Fibroblast of gingiva (primary cell): ENCODE measurements at regions not wholly inside any gene's neighbourhood (a gene's known extent, or its start where the extent isn't known, plus 50 kb on each side); places are given as distances from the start of the nearest gene placed in this dataset.

ENCODE experiments used
- DNase-seq: peaks from one replicate; pipeline ENCODE4 v3.0.0-alpha.2; 2011; ENCODE audit warnings: low read depth

DNA sequence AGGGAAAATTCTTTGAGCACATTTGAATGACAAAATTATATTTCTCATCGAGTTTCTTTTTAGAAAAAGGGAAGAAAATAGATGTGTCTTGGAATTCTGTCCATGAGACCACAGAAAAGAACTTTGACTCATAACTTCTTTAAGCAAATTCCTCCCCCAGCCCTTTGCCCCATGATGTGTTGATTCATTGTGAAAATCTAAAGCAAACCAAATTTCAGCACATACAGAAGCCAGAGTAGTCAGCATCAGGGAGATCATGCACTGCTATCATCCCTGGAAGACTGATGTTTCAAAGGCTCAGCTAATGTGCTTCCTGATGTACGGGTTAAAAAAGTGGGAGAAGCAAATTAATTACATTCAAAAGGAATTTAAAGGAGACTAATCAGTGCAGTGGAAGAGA, 159.7 kb downstream of the FAT3 start:
- no peak for DNase-seq

DNA sequence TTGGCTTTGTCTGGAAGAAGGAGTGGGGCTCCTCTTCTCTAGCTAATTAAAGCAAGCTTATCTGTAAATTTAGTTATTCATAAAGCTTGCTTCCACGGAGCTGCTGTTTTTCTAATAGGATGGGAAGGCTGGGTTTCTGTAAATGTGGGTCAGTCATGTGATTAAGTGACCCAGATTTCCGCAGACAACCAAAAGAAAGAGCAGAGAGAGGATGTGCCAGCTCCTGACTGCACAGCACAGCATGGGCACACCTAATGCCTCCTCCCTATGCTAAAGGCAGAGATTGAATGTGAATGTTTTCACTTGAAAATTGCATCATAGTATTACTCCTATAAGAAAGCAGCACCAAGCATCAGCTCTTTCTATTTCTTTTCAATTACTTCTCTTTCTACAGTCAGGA, 160.2 kb downstream of the FAT3 start:
- DNase-seq, result no peak

DNA sequence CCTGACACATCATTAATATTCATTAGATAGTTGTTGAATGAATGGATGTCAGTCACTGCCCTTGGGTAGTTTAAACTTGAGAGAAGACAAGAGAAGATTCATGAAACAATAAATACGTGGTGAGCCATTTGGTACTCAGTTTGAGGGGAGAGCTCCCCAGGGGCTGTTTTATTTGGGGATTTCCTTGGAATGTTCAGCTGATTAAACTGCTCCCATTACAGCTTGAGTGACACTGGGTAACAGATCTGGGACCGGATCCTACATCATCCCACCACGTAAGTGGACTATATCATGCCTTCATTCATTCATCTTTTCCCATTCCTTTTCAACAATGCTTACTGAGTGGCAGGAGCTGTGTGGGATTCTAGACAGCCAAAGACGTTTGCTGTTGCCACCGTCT, 162.0 kb downstream of the FAT3 start:
- no peak for DNase-seq

DNA sequence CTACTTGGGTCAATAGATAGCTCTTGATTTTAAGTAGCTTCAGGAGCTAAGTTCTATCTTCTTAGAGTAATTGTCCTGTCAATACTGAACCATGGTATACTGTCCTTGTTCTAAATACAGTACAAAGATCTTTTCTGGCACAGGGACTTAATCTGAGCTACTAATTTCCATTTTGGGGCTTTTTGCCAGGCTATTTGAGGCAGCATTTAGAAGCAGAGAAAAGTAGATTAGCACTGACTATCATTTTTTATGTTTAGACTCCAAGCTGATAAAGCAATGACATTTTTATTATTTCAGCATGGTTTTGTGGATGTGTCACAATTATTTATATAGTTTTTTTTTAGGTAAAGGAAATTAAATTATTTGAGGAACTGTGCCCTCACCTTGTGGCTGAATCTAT, 163.2 kb downstream of the FAT3 start:
- no peak for DNase-seq

DNA sequence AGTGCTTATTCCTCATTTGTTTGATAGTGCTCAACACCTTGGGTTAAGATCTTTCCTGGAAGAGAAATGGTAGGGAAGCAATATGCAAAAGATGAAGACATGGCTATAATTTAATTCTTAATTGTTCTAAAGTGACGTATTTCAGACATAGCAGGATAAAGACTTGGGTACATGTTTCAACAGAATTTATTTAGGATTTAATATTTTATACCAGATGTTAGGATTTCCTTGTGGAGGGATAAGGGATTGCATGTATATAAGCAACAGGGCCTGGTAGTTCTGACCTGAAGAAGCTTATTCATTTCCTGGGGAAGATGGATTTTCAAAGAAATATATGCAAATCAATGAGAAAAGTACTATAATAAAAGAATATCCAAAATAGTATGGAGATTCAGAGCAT, 163.8 kb downstream of the FAT3 start:
- DNase-seq, result no peak

DNA sequence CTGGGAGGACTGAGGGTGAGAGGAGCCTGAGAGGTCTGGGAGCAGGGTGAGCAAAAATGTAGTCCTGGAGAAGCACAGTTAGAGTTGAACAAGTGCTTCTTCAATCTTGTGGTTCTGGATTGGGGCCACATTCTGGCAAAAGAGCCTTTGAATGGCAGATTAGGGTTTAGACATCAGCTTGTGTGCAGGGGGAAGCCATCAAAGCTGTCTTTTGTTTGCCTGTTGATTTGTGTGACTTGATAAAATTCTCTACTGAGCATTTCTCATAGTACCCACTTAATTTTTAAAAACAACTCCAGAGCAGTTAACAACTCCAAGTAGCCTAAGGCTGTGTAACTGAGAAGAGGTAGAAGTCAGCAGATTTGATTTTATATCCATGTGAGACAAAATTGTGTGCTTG, 166.2 kb downstream of the FAT3 start:
- DNase-seq, result no peak

DNA sequence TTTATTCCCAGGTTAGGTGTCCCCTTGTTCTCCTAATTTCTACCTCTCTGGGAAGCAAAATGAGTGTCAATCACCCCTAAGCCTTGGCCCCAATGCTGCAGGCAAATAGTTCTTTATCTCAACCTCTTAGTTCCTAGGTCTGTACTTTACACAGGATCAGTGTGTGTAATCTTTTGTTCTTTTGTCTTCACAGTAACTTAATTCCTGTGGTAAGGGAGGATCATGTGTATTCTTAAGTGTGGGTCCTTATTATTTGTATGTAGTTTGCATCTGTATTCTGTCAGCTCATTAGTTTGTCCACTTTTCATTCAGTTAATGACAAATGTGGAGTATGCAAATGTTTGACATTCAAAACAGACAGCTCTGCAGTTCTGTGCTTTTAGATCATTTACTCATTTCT, 166.7 kb downstream of the FAT3 start:
- DNase-seq, result no peak

DNA sequence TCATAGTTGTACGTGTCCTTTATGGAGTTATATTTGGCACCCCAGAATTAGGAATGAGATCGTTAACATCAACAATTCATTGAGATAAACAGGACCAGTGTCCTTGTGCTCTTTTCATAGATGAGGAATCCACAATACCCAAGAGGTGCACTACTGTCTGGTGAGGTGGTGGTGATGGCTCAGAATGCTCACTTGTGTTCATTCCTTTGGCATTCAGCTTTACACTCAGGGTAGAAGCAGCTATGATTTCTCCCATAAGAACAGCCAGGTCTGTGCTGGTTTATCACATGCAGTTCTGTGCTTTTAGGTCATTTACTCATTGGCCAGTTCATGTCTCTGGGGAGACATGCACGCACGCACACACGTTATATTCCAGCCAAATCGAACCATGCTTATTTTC, 167.2 kb downstream of the FAT3 start:
- DNase-seq, result no peak

DNA sequence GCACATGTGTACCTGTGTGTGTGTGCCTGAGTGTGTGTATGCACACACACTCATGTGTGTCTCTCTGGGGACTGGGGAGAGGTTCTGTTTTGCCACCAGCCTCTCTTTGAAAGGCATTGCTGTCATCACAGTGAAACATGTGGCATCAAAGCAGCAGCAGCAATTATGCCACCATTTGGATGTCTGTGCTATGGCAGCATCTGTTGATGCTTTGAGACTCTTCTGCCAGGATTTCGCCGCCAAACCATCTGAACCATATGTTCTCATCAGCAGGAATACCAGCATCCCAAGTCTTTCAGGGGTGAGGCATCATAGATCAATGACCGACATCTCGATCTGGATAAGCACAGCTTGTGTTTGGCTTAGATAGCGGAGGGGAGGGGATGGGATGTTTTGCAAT, 168.6 kb downstream of the FAT3 start:
- DNase-seq, result no peak

DNA sequence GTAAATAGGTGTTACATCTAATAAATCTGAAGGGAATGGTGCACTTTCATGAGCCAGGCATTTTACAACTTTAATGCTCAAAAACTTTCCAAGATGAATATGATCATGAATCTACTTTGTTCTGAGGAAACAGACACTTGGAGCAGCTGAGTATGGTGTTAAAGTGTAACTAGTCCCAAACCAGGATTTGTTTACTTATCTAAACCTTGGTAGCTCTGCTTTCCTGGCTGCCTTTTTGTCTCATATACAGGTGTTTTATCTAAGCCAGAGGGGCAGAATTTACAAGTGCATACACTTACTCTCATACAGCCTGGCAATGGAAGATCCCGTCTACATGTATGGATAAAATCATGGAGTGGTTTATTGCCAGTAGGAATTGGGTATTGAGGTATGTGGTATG, 171.5 kb downstream of the FAT3 start:
- DNase-seq, result no peak

DNA sequence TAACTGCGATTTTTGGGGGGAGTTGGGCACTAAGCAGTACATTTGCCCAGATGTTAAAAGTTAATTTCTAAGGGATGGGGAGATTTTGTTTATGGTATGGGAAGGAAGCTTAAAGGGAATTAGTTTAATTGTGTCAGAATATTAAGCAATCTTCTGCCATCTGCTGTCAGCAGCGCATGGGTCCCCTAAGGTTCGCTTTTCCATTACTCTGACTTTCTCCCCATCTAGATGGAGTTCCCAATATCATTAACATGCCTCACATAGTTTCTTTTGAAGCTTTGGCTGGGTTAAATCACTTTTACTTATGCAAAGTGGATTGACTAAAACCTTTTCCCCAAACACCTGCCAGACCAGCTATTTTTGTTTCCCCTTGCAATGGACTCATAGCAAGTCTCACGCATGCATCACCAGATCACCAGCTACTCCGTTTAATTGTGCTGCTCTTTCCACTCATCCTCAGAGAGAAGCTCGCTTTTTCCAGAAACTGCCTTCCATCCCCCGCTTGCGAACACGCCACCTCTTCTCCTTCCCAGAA, 172.7 kb downstream of the FAT3 start:
- DNase-seq, result no peak

DNA sequence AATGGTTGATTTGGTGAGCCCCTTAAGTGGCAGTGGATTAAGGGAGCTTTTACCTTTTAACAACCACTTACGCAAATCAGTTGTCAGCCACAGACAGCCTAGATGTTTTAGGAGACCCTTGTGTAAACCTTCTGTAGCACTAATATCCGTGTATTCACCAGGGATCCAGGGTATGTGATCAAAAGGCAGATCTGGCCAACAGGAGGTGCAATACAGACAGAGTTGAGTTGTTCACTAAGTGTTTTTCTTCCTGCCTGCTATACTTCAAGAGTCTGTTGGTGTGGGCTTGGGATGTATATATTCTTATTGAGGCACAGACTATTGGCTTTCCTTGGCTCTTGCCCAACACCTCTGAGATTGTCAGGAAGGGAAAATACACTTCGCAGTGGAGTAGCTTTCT, 175.1 kb downstream of the FAT3 start:
- no peak for DNase-seq

DNA sequence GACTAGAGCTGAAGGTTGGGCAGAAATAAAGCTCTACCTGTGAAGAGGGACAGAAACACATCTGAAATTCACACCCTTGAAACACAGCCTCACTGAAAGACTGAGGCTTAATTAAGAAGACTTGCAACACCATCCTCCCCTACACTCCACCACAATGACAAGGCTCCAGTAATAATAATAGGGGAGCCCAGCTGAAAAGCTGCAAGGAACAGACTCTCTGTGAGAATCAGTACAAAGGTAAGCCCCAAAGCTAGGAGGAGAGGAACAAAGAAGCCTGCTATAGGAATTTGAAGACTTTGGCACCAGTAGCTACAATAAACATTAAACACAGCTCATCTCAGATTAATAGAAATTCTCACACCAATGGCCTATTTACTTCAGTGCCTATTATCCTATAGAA, 176.9 kb downstream of the FAT3 start:
- no peak for DNase-seq

DNA sequence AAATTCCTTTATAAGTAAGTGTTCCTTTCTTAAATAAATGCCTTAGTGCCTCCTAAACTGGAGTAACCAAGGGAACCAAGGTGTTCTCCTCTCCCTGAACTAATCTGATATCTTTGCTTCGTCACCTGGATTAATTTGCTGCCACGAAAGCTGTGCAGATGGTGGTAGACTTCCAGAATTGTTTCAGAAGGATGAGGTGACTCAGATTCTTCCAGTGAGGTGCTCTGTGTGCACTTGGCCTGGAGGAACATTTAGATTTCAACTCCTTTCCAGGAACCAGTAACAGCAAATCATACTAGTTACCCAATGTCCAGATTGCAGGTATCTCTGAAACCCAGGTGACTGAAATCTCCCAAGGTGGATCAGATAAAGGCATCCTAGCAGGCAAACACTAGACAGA, 181.9 kb downstream of the FAT3 start:
- no peak for DNase-seq

DNA sequence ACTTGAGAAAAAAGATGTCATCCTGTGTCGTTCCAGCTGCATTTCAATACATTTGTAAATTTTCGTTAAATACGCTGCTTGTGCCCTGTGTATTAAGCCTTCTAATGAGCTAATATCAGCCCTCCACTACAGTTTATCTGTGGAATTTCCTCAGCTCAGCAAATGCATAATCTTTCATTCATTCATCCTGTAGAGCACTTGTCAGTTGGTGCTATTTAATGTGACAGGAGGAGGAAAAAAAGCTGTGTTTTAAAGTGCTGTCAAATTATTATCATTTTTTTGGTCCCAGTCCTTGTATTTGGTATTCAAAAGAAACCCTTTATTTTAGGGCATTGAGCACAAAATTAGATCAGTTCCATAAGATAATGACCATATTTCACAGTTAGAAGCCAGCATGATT, 184.7 kb downstream of the FAT3 start:
- DNase-seq, result no peak

DNA sequence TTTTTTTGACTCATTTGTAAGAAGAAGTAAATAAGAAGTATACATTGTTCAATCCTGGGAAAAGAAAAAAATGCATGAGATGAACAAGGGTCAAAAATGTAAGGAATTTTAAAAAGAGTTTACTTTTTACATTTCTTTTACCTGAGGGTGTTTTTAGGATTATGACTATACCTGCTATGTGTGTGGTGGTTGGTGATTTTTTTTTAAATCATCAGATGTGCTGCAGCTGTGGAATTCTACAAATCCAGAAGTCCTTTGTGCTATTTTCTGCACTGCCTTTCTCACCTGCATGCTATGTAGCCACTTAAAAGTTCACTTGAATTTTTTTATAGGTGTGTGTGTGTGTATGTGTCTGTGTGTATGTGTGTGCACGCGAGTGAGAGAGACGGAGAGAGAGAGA, 185.3 kb downstream of the FAT3 start:
- no peak for DNase-seq

DNA sequence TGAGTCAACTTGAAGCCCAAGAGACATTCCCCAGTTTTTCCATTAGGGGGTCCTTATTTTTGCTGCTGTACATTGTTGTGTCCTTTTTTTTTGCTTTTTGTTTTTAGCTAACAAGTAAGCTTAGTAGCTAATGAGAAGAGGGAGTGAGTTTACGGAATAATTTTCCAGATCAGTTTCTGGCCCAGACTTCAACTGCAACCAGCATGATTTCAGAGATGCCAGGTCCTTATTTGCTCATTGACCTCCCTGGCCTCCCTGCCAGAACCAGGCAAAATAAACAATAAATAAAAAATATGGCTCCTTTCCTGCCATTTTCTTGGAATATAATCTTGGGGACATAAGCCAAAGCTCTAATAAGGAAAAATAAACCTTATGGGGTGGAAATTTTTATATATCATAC, 185.9 kb downstream of the FAT3 start:
- no peak for DNase-seq

DNA sequence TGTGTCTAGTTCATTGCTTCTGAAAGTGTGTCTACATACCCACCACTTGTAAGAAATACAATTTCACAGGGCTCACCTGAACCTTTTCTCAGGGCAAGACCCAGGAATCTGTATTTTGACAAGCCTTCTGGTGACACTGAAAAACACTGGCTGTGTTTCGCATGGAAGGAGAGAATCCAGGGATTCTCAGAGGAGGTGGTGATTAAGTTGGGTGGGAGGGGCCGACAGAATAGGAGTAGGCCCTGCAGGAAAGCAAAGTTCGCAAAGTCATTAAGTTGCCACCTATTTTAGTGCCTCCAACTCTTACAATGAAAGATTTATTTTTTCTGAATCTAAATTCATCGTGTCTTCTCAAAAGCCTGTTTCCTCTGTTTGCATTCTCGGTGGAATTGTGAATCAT, 186.8 kb downstream of the FAT3 start:
- DNase-seq, result no peak

DNA sequence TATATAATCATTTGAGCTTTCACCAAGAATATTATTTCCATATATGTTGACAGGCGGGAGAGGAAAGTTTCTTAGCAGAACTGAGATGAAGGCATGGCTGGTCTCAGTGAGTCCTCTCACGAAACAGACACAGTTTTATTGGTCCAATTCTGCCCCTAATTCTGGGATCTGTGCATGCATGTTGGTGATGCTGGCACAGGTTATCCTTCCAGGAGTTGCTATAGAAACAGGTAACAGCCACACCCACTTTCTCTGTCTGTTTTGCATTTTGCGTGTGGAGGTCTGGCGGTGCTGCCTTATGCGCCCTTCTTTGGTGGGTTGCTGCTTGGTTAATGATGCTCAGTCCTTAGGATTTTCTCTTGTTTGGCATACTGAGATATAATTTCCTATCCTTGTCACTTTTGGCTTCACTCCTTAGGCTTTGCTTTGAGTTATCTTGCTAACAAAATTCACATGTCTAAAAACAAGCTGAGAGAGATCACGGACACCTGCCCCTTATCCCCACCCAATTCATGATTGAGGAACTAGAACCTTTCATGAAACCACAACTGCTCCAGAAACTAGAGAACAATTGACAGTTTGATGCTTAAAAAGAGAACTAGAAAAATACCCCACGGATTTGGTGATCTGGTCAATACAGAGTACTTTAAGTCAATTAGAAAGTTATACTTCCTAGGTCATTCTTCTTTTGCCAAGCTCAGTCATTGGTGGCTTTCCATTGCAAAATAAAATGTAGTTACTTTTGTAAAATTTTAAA, 189.3 kb downstream of the FAT3 start:
- no peak for DNase-seq

DNA sequence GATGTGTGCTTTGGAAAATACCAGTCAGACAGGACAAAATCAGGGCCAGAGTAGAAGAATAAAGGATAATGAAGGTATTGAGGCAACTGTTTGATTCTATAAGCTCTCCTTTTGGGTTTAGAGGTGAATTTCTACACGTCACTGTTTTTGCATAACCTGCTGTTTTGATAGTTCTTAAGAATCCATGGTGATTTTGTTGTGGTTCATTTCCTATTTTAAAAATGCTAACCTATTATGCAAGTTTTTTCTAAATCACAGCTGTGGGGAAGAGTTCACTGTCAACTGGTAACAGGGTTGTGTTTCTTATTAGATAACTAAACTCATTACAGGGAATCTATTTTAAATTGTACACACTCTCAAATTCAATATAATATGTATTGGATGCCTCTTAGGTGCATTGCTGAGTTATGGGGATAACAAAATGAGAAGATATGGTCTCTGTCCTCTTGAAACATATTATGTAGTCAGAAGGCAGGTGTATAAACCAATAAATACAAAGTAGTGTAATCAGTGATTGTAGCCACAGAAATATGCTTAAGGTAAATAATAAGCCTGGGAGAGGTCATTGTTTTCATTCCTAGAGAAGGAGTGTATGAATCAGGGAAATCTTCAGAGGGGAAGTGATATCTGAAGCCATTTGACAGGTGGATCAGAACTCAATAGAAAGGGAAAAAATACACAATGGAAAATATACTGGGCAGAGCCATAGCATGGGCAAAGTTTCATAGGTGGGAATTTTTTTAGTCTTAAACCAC, 192.5 kb downstream of the FAT3 start:
- DNase-seq, result no peak

DNA sequence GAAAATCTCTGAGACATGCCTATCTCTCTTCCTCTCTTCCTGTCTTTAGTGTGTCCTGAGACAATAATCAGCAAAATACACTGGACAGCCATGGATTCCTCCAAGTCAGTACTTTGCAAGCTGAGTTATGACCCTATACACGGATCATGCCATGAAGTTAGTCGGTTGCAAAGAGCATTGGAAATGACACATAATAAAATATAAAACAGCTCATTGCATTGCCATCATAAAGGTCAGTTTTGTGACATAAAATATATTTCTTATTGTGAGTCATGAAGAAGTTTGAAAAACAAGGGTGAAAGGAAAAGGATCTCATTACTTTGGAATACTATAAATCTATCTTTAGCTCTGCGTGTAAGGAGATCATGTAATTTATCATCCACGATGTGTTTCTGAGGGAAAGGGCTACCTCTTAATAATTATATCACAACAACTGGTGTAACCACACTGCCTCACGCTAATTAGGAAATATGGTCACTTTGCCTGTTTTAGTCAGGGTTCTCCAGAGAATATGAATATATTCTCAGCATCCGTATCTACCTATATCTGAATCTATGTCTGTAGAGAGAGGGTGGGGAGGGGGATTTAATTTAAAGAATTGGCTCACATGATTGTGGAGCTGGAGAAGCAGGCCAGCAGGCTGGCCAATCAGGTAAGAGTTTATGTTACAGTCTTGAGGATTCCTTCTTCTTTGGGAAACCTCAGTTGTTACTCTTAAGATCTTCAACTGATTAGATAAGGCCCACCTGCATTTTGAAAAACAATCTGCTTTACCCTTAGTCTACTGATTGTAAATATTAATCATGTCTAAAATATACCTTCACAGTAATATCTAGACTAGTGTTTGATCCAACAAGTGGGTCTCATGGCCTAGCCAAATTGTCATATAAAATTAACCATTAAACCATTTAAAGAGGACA, 198.8 kb downstream of the FAT3 start:
- no peak for DNase-seq

DNA sequence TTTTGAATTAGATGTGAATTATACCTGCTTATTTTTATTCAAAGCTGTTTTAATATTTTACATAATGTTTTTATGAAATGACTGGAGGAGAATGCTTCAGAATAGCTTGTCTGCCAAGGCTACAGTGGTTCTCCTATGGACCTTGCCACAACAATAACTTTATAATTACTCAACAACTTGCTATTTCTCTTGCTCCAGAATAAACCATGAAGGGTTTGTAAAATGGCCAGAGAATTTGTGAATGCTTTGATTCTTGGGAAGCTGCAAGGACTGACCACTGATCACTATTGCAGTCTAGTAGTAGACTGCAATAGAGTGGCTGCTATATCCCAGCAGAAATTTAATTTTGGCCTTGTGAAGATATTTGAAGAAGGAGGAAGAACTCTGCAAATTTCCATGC, 199.7 kb downstream of the FAT3 start:
- no peak for DNase-seq

DNA sequence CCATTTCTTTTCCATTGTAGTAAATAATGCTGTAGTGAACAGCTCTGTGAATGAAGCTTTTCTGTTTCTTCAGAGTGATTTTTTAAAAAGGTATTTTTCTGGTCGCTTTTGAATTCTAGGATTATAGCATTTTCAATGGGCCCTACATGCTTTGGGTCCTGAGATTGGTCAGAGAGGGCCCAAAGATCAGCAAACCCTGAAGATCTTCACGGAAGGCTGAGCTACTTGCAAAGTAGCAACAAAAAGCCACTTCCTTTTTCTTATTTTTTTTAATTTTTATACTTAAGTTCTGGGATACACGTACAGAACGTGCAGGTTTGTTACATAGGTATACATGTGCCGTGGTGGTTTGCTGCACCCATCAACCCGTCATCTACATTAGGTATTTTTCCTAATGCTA, 200.5 kb downstream of the FAT3 start:
- DNase-seq, result no peak
